VCaP (cell line): ENCODE measurements at regions not wholly inside any gene's neighbourhood (a gene's known extent, or its start where the extent isn't known, plus 50 kb on each side); places are given as distances from the start of the nearest gene placed in this dataset.

Experiments used
- H3K27ac ChIP-seq: fragments of 450-650 bp; 2 replicates; pipeline ENCODE4 v1.5.1; 2017
- TF ChIP-seq, protein P1 (sequence below): fragments of 450-650 bp; conservative IDR thresholded peaks from 2 replicates; pipeline ENCODE4 v1.5.1; 2017; ENCODE audit warnings: mild to moderate bottlenecking, moderate library complexity

GRCh38 chr18:29009250-29009803 is 832.4 kb upstream of the CDH2 start:
- TF ChIP-seq, protein P1, sequence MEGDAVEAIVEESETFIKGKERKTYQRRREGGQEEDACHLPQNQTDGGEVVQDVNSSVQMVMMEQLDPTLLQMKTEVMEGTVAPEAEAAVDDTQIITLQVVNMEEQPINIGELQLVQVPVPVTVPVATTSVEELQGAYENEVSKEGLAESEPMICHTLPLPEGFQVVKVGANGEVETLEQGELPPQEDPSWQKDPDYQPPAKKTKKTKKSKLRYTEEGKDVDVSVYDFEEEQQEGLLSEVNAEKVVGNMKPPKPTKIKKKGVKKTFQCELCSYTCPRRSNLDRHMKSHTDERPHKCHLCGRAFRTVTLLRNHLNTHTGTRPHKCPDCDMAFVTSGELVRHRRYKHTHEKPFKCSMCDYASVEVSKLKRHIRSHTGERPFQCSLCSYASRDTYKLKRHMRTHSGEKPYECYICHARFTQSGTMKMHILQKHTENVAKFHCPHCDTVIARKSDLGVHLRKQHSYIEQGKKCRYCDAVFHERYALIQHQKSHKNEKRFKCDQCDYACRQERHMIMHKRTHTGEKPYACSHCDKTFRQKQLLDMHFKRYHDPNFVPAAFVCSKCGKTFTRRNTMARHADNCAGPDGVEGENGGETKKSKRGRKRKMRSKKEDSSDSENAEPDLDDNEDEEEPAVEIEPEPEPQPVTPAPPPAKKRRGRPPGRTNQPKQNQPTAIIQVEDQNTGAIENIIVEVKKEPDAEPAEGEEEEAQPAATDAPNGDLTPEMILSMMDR = no peak
- H3K27ac ChIP-seq = no peak overlapping the region

DNA sequence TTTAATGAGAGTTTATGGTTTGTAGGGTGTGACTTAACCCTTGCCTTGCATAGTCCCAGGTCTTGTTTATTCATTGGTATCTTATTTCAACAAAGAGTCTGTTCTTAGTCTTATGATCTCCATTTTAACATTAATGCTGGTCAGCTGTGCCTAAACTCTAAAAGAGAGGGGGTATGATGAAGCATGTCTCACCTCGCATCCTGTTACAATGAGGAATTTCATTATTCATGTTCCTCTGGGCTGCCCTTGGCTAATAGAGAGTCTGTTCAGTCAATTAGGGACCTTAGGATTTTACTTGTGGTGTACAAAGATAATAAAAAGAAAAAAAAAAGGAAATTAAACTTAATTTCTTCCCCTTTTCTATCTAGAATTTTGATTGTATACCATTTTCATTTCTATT is 831.9 kb upstream of the CDH2 start:
- TF ChIP-seq, protein P1 = no peak
- no peak overlapping the region for H3K27ac ChIP-seq

GRCh38 chr18:29007986-29008654 is 831.2 kb upstream of the CDH2 start:
- H3K27ac ChIP-seq = no peak overlapping the region
- TF ChIP-seq, protein P1 = no peak

DNA sequence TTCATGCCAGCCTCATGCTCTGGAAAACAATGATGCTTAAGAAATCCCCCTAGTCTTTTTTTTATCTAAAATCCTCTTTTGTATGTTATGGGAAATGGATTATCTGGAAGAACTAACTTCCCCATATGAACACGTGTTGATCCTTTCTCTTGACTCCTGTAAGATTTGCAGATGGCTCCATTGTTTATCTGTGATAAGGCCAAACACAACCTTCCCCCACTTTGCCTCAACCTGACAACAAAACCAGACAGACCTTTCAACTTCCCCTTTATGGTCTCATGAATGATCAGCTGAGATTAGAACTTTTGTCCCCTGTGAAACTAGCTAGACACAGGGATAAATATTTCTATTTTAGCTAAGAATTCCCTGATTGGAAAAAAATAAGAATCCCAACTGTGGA is 828.0 kb upstream of the CDH2 start:
- TF ChIP-seq, protein P1 = no peak
- H3K27ac ChIP-seq = no peak overlapping the region

GRCh38 chr18:29003194-29003593 is 826.3 kb upstream of the CDH2 start:
- TF ChIP-seq, protein P1 = no peak
- H3K27ac ChIP-seq = no peak overlapping the region

- no peak overlapping the region for H3K27ac ChIP-seq
- TF ChIP-seq, protein P1 = no peak
Measured at GRCh38 chr18:29002747-29003146, 825.8 kb upstream of the CDH2 start.

DNA sequence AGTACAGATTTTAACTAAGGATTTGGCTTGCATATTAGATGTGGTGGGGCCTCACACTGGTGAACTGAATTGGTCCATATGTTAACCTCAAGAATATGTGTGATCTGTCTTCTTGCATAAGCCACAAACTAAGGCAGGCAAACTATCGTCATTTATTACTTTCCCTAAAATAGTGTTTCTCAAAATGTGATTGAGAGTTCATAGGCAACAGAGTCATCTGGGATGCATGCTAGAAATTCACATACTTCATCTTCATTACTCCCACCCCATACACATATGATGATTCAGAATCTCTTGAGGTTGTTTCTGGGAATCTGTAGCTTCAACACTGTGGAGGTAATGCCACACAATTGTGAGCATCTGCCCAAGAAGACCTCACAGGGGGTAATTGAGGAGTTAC is 822.8 kb upstream of the CDH2 start:
- TF ChIP-seq, protein P1 = no peak
- no peak overlapping the region for H3K27ac ChIP-seq
